SKM-1 (cell line): ENCODE measurements at regions not wholly inside any gene's neighbourhood (a gene's known extent, or its start where the extent isn't known, plus 50 kb on each side); places are given as distances from the start of the nearest gene placed in this dataset.
A peak's percentile ranks its signal among the peaks of the same experiment; 100 is the strongest.

ENCODE experiments used
- DNase-seq: peaks from one replicate; lab custom pipeline; 2025; ENCODE audit not compliant: unreplicated experiment; lab: John Stamatoyannopoulos, UW

GRCh38 chr10:94279835-94280709, 82.7 kb downstream of the NOC3L start:
- peak; percentile 49 for DNase-seq

GRCh38 chr10:94281654-94282053, 81.1 kb downstream of the NOC3L start:
- DNase-seq, result no peak

GRCh38 chr10:94282369-94282768, 80.4 kb downstream of the NOC3L start:
- no peak for DNase-seq
